Endothelial cell of umbilical vein (primary cell): ENCODE measurements at regions not wholly inside any gene's neighbourhood (a gene's known extent, or its start where the extent isn't known, plus 50 kb on each side); places are given as distances from the start of the nearest gene placed in this dataset.

Experiments
- BruUV-seq: library from RNA; stranded (reverse); fragments of 400-500 nt; replicated peaks from 2 replicates; lab custom pipeline; 2021; lab: Mats Ljungman, UMichigan
- CTCF ChIA-PET: fragments of 300-600, 350-600 bp; sonication (Branson Sonifier 250); formaldehyde crosslinking; loops from one replicate; lab custom pipeline; 2021; ENCODE audit warnings: antibody characterized with exemption, inconsistent platforms; lab: Charles Lee
- POLR2A ChIA-PET: fragments of 300-600, 350-600 bp; sonication (Branson Sonifier 250); formaldehyde crosslinking; loops from one replicate; lab custom pipeline; 2021; ENCODE audit warnings: antibody characterized with exemption, inconsistent platforms; lab: Charles Lee
- DNase-seq: peaks from one replicate; pipeline ENCODE4 v3.0.0-alpha.2; 2011; ENCODE audit warnings: low read depth, low spot score
- FAIRE-seq: peaks from 2 replicates; lab custom pipeline; 2011; peaks lifted over from hg19 to GRCh38; lab: Jason Lieb, UNC
- H2AFZ ChIP-seq: 2 replicates; pipeline ENCODE4 v1.6.0; 2012; ENCODE audit warnings: low read depth, low read length, control low read depth, inconsistent platforms
- H3K27ac ChIP-seq: 2 replicates; pipeline ENCODE4 v1.5.1; 2011; ENCODE audit warnings: low read depth, mild to moderate bottlenecking, control low read depth, low read length, moderate library complexity; ENCODE audit not compliant: insufficient read depth
- H3K27me3 ChIP-seq, 2 experiments: 2 replicates each; pipeline versions ENCODE4 v1.6.0 to v1.6.1; 2011; ENCODE audit warnings: low read length in 2 of 2, mixed read lengths in 1 of 2; ENCODE audit not compliant: control insufficient read depth in 2 of 2, insufficient read depth in 2 of 2
- H3K36me3 ChIP-seq, 2 experiments: 2 replicates in 1 of 2; 3 replicates in 1 of 2; pipeline ENCODE4 v1.5.1; 2011; ENCODE audit warnings: low read length in 2 of 2, mild to moderate bottlenecking in 1 of 2, moderate library complexity in 1 of 2; ENCODE audit not compliant: control insufficient read depth in 2 of 2, insufficient read depth in 2 of 2; ENCODE audit errors: extremely low read depth in 1 of 2
- H3K4me1 ChIP-seq: 3 replicates; pipeline ENCODE4 v1.5.1; 2011; ENCODE audit warnings: mild to moderate bottlenecking, low read length; ENCODE audit not compliant: control insufficient read depth, insufficient read depth; ENCODE audit errors: extremely low read depth
- H3K4me2 ChIP-seq: 2 replicates; pipeline ENCODE4 v1.6.1; 2011; ENCODE audit warnings: low read length, control low read depth, mixed read lengths; ENCODE audit not compliant: insufficient read depth
- H3K4me3 ChIP-seq, 3 experiments: fragments of 200-600 bp in 1 of 3; sonication (generic), shearing (Covaris generic) in 1 of 3; replicated peaks in 1 of 3; 2 replicates each; pipeline ENCODE4 v1.5.1; 2011 to 2016; ENCODE audit warnings: control low read depth in 3 of 3, low read length in 3 of 3, mild to moderate bottlenecking in 2 of 3, inconsistent platforms in 1 of 3, low read depth in 1 of 3, moderate library complexity in 1 of 3; ENCODE audit not compliant: insufficient read depth in 1 of 3
- H3K79me2 ChIP-seq: 2 replicates; pipeline ENCODE4 v1.6.0; 2012; ENCODE audit warnings: low read length, inconsistent platforms; ENCODE audit not compliant: control insufficient read depth, insufficient read depth
- H3K9ac ChIP-seq: replicated peaks from 2 replicates; pipeline ENCODE3; 2011; ENCODE audit warnings: low read length, control low read depth; ENCODE audit not compliant: insufficient read depth; ENCODE audit errors: extremely low read depth
- H3K9me1 ChIP-seq: replicated peaks from 3 replicates; pipeline ENCODE4 v1.6.0; 2011; ENCODE audit warnings: mild to moderate bottlenecking, low read length; ENCODE audit not compliant: control insufficient read depth, insufficient read depth; ENCODE audit errors: extremely low read depth
- H3K9me3 ChIP-seq: replicated peaks from 2 replicates; pipeline ENCODE4 v1.5.1; 2012; ENCODE audit warnings: low read length, inconsistent platforms; ENCODE audit not compliant: control insufficient read depth, insufficient read depth
- H4K20me1 ChIP-seq: replicated peaks from 2 replicates; pipeline ENCODE3; 2011; ENCODE audit warnings: mild to moderate bottlenecking, low read length; ENCODE audit not compliant: control insufficient read depth, insufficient read depth; ENCODE audit errors: extremely low read depth
- EZH2 ChIP-seq: IDR thresholded peaks from 2 replicates; pipeline ENCODE4 v1.6.1; 2012; ENCODE audit warnings: borderline replicate concordance, low read depth, mild to moderate bottlenecking, moderate library complexity, low read length, inconsistent platforms; ENCODE audit not compliant: severe bottlenecking
- FOS ChIP-seq: IDR thresholded peaks from 2 replicates; pipeline ENCODE4 v1.6.1; 2011; ENCODE audit warnings: mild to moderate bottlenecking, low read length, moderate library complexity, borderline replicate concordance; ENCODE audit not compliant: insufficient read depth
- GATA2 ChIP-seq: IDR thresholded peaks from 2 replicates; pipeline ENCODE4 v1.7.0; 2011; ENCODE audit warnings: low read depth, mild to moderate bottlenecking, moderate library complexity, mixed read lengths, low read length; ENCODE audit not compliant: insufficient read length, insufficient read depth
- JUN ChIP-seq: IDR thresholded peaks from 2 replicates; pipeline ENCODE4 v1.6.1; 2011; ENCODE audit warnings: borderline replicate concordance, low read depth; ENCODE audit not compliant: insufficient read length, insufficient read depth
- MYC ChIP-seq: IDR thresholded peaks from one replicate; pipeline ENCODE4 v1.6.1; 2011; ENCODE audit warnings: mild to moderate bottlenecking, low read depth, low read length
- POLR2A ChIP-seq: IDR thresholded peaks from 2 replicates; pipeline ENCODE4 v1.6.1; 2012; ENCODE audit warnings: low read depth, mild to moderate bottlenecking, control low read depth, low read length
- POLR2AphosphoS5 ChIP-seq: IDR thresholded peaks from 2 replicates; pipeline ENCODE4 v1.6.1; 2012; ENCODE audit warnings: low read depth, mild to moderate bottlenecking, control low read depth, low read length, moderate library complexity; ENCODE audit not compliant: insufficient read depth
- dilution Hi-C: fragments of 300-500 bp; cut with MboI; formaldehyde crosslinking; loops from one replicate; pipeline ENCODE4 v1.15.0; 2019; ENCODE audit warnings: low sequenced_read_pairs; ENCODE audit not compliant: extremely low pct_ligation_motif_present
- intact Hi-C: fragments of 100-400 bp; cut with micrococcal nuclease; formaldehyde crosslinking; loops from one replicate; pipeline ENCODE4 v1.10.0; 2022
- TF ChIP-seq, protein P1 (sequence below), 2 donors: IDR thresholded peaks; 1 replicate in 1 of 2; 2 replicates in 1 of 2; pipeline ENCODE4 v1.5.1; 2011; ENCODE audit warnings: low read length in 2 of 2, mild to moderate bottlenecking in 2 of 2, moderate library complexity in 2 of 2, control low read depth in 1 of 2, inconsistent platforms in 1 of 2, low read depth in 1 of 2; ENCODE audit not compliant: insufficient read depth in 1 of 2; ENCODE audit errors: extremely low read depth in 1 of 2
- TF ChIP-seq, protein P2 (sequence below): IDR thresholded peaks from 2 replicates; pipeline ENCODE4 v1.6.1; 2011; ENCODE audit not compliant: insufficient read depth, insufficient read length

DNA sequence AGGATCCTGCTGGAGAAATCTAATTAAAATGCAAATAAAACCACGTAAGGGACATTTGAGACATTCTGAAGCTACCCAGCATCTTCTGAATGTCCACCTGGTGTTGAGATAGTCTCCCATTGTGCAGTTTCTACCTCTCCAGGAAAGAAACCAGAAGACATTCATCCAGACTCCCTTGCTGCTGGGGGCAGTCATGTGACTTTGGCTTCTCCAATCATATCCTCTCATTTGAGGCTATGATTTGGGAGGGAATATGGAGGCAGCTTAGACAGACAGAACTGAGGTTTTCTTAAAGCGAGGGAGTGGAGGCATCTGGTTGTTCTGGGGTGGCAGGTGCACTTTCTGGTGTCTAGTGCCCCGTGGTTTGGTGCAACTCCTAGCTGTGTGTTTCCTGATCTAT lies 315.2 kb upstream of the SULF2 start:
- Histone ChIP-seq H3K9ac (no peak overlapping the region), H3K27ac (no peak overlapping the region), H3K4me1 (no peaks in the 10 kb centered on the region), H3K9me1 (no peaks in the 10 kb centered on the region), H3K27me3 (no peaks in the 10 kb centered on the region), H3K4me2 (no peak overlapping the region), H3K4me3 (no peak overlapping the region), H2AFZ (no peak overlapping the region), H4K20me1 (no peaks in the 10 kb centered on the region), H3K9me3 (no peaks in the 10 kb centered on the region), H3K36me3 (no peaks in the 10 kb centered on the region), H3K79me2 (no peaks in the 10 kb centered on the region)
- BruUV-seq = no TSS peak
- dilution Hi-C loops = no loop called here
- FAIRE-seq (no peak), DNase-seq (no peak)
- intact Hi-C loops = no loop called here
- POLR2A ChIA-PET = no interaction called here
- CTCF ChIA-PET = no interaction called here
- TF ChIP-seq POLR2A (no peak), POLR2AphosphoS5 (no peak), JUN (no peak), MYC (no peak), GATA2 (no peak), EZH2 (no peak), FOS (no peak)
- TF ChIP-seq, protein P1, sequence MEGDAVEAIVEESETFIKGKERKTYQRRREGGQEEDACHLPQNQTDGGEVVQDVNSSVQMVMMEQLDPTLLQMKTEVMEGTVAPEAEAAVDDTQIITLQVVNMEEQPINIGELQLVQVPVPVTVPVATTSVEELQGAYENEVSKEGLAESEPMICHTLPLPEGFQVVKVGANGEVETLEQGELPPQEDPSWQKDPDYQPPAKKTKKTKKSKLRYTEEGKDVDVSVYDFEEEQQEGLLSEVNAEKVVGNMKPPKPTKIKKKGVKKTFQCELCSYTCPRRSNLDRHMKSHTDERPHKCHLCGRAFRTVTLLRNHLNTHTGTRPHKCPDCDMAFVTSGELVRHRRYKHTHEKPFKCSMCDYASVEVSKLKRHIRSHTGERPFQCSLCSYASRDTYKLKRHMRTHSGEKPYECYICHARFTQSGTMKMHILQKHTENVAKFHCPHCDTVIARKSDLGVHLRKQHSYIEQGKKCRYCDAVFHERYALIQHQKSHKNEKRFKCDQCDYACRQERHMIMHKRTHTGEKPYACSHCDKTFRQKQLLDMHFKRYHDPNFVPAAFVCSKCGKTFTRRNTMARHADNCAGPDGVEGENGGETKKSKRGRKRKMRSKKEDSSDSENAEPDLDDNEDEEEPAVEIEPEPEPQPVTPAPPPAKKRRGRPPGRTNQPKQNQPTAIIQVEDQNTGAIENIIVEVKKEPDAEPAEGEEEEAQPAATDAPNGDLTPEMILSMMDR (IDR thresholded peaks at IDR 0.05; ENCODE audit: extremely low read depth in 1 of 2, insufficient read depth in 1 of 2, low read depth in 1 of 2, low read length in 2 of 2) = no peak
- TF ChIP-seq, protein P2, sequence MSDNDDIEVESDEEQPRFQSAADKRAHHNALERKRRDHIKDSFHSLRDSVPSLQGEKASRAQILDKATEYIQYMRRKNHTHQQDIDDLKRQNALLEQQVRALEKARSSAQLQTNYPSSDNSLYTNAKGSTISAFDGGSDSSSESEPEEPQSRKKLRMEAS = no peak
